ENCODE measurements at regions not wholly inside any gene's neighbourhood (a gene's known extent, or its start where the extent isn't known, plus 50 kb on each side); places are given as distances from the start of the nearest gene placed in this dataset.

DNA sequence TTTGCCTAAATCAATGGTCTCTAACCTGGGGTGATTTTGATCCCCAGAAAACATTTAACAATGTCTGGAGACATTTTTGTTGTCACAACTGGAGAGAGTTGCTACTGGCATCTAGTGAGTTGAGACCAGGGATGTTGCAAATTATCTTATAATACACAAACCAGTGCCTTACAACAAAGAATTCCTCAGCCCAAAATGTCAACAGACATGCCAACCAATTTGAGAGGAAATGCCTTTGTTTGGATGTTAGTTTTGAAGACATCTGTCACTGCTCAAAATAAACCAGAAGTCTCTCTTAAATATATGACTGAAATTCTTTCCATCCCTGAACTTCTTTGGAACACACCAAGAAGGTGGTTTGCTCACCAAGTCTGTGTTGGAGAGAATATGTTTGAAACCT lies 336.9 kb upstream of the ATP2B1 start:
- no peak overlapping the region for H3K9ac ChIP-seq (ENCODE audit: low read length)
- H3K79me2 ChIP-seq (ENCODE audit: insufficient read depth, low read length): no peaks in the 10 kb centered on the region
- no peak overlapping the region for H3K4me2 ChIP-seq (ENCODE audit: low read depth, low read length, poor library complexity, severe bottlenecking)
- H3K27me3 ChIP-seq (ENCODE audit: low read length): no peaks in the 10 kb centered on the region
- no peak overlapping the region for H3K4me3 ChIP-seq (ENCODE audit: insufficient read depth, low read length, poor library complexity, severe bottlenecking)
- no peaks in the 10 kb centered on the region for H3K9me2 ChIP-seq (replicated peaks; ENCODE audit: insufficient read depth, low read length)
- H2AFZ ChIP-seq (ENCODE audit: low read depth, low read length, severe bottlenecking): no peak overlapping the region
- no peak overlapping the region for H3K27ac ChIP-seq (ENCODE audit: low read depth, low read length)
- no peaks in the 10 kb centered on the region for H3F3A ChIP-seq (ENCODE audit: insufficient read depth)
- H3K9me3 ChIP-seq (ENCODE audit: insufficient read depth, low read length): no peaks in the 10 kb centered on the region
- TF ChIP-seq, protein P1, sequence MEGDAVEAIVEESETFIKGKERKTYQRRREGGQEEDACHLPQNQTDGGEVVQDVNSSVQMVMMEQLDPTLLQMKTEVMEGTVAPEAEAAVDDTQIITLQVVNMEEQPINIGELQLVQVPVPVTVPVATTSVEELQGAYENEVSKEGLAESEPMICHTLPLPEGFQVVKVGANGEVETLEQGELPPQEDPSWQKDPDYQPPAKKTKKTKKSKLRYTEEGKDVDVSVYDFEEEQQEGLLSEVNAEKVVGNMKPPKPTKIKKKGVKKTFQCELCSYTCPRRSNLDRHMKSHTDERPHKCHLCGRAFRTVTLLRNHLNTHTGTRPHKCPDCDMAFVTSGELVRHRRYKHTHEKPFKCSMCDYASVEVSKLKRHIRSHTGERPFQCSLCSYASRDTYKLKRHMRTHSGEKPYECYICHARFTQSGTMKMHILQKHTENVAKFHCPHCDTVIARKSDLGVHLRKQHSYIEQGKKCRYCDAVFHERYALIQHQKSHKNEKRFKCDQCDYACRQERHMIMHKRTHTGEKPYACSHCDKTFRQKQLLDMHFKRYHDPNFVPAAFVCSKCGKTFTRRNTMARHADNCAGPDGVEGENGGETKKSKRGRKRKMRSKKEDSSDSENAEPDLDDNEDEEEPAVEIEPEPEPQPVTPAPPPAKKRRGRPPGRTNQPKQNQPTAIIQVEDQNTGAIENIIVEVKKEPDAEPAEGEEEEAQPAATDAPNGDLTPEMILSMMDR (IDR thresholded peaks at IDR 0.05; ENCODE audit: insufficient read depth, low read length, poor library complexity, severe bottlenecking): no peak
- no peak for TF ChIP-seq EZH2phosphoT487 (conservative IDR thresholded peaks at IDR 0.05; ENCODE audit: low read length)
- no peaks in the 10 kb centered on the region for H4K20me1 ChIP-seq (ENCODE audit: low read depth, low read length)
- no peaks in the 10 kb centered on the region for H3K36me3 ChIP-seq (ENCODE audit: low read length)

GRCh38 chr12:90044069-90044468 lies 335.4 kb upstream of the ATP2B1 start:
- Histone ChIP-seq H3K9me3 (ENCODE audit: insufficient read depth, low read length) (no peaks in the 10 kb centered on the region), H3F3A (ENCODE audit: insufficient read depth) (no peaks in the 10 kb centered on the region), H4K20me1 (ENCODE audit: low read depth, low read length) (no peaks in the 10 kb centered on the region), H3K9me2 (replicated peaks; ENCODE audit: insufficient read depth, low read length) (no peaks in the 10 kb centered on the region), H3K36me3 (ENCODE audit: low read length) (no peaks in the 10 kb centered on the region), H3K27me3 (ENCODE audit: low read length) (no peaks in the 10 kb centered on the region), H2AFZ (ENCODE audit: low read depth, low read length, severe bottlenecking) (no peak overlapping the region), H3K4me3 (ENCODE audit: insufficient read depth, low read length, poor library complexity, severe bottlenecking) (no peak overlapping the region), H3K4me2 (ENCODE audit: low read depth, low read length, poor library complexity, severe bottlenecking) (no peak overlapping the region), H3K9ac (ENCODE audit: low read length) (no peak overlapping the region), H3K27ac (ENCODE audit: low read depth, low read length) (no peak overlapping the region), H3K79me2 (ENCODE audit: insufficient read depth, low read length) (no peaks in the 10 kb centered on the region)
- TF ChIP-seq, protein P1 (IDR thresholded peaks at IDR 0.05; ENCODE audit: insufficient read depth, low read length, poor library complexity, severe bottlenecking): no peak
- TF ChIP-seq EZH2phosphoT487 (conservative IDR thresholded peaks at IDR 0.05; ENCODE audit: low read length): no peak

GRCh38 chr12:90042920-90043641 lies 334.4 kb upstream of the ATP2B1 start:
- TF ChIP-seq, protein P1 (IDR thresholded peaks at IDR 0.05; ENCODE audit: insufficient read depth, low read length, poor library complexity, severe bottlenecking): no peak

More at GRCh38 chr12:90042920-90043641, 334.4 kb upstream of the ATP2B1 start:
- no peaks in the 10 kb centered on the region for H3K9me3 ChIP-seq (ENCODE audit: insufficient read depth, low read length)
- H3F3A ChIP-seq (ENCODE audit: insufficient read depth): no peaks in the 10 kb centered on the region
- H3K27ac ChIP-seq (ENCODE audit: low read depth, low read length): no peak overlapping the region
- H4K20me1 ChIP-seq (ENCODE audit: low read depth, low read length): no peaks in the 10 kb centered on the region
- no peak overlapping the region for H3K4me3 ChIP-seq (ENCODE audit: insufficient read depth, low read length, poor library complexity, severe bottlenecking)
- H3K79me2 ChIP-seq (ENCODE audit: insufficient read depth, low read length): no peaks in the 10 kb centered on the region
- no peaks in the 10 kb centered on the region for H3K9me2 ChIP-seq (replicated peaks; ENCODE audit: insufficient read depth, low read length)
- no peak overlapping the region for H3K9ac ChIP-seq (ENCODE audit: low read length)
- no peaks in the 10 kb centered on the region for H3K27me3 ChIP-seq (ENCODE audit: low read length)
- H3K36me3 ChIP-seq (ENCODE audit: low read length): no peaks in the 10 kb centered on the region
- no peak overlapping the region for H3K4me2 ChIP-seq (ENCODE audit: low read depth, low read length, poor library complexity, severe bottlenecking)
- no peak overlapping the region for H2AFZ ChIP-seq (ENCODE audit: low read depth, low read length, severe bottlenecking)
